GM19240 (cell line): ENCODE measurements at regions not wholly inside any gene's neighbourhood (a gene's known extent, or its start where the extent isn't known, plus 50 kb on each side); places are given as distances from the start of the nearest gene placed in this dataset.

Experiments used
- DNase-seq: peaks from one replicate; pipeline ENCODE4 v3.0.0; 2011; ENCODE audit warnings: low spot score; ENCODE audit not compliant: insufficient read length

DNA sequence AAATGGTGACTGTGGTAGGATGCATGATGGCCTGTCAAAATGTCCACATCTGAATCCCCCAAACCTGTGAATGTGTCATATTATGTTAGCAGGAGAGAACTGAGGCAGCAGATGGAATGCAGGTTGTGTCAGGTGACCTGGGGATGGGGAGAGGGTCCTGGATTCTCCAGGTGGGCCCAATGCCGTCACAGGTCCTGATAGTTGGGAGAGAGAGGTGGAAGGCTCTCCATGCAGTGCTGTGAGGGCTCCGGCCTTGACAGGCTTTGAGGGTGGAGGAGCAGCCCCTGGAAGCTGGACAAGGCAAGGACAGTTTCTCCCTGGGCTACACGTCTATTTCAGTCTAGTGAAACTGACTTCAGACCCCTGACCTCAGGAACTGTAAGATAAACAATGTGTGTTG lies 330.9 kb upstream of the ZNF32 start:
- no peak for DNase-seq

- DNase-seq, result no peak
Observed at GRCh38 chr10:43978936-43979335, 330.3 kb upstream of the ZNF32 start.

- DNase-seq, result no peak
Observed at GRCh38 chr10:43978091-43978490, 329.4 kb upstream of the ZNF32 start.

- no peak for DNase-seq
Observed at GRCh38 chr10:43976292-43976691, 327.6 kb upstream of the ZNF32 start.

- DNase-seq, result no peak
Observed at GRCh38 chr10:43973801-43974200, 325.1 kb upstream of the ZNF32 start.

- no peak for DNase-seq
Observed at GRCh38 chr10:43972976-43973647, 324.4 kb upstream of the ZNF32 start.

DNA sequence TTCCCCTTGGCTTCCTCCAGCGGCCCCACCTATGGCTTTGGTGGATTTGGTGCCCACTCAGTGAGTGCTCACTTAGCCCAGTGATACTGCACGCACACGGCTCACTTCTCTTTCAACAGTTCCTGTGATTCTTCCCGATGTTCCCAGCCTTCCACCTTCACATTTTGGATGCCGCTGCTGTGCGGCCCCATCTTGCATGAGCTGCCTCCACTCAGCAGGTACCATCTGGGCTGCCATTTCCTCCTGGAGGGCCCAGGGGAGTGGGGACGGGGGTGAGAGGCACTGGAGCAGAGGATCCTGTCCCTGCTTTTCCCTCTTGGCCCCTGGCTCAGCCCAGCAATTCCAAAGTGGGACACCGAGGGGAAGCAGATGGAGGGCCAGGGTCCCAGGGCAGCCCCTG lies 323.3 kb upstream of the ZNF32 start:
- DNase-seq, result no peak

GRCh38 chr10:43971306-43971705 lies 322.6 kb upstream of the ZNF32 start:
- no peak for DNase-seq

DNA sequence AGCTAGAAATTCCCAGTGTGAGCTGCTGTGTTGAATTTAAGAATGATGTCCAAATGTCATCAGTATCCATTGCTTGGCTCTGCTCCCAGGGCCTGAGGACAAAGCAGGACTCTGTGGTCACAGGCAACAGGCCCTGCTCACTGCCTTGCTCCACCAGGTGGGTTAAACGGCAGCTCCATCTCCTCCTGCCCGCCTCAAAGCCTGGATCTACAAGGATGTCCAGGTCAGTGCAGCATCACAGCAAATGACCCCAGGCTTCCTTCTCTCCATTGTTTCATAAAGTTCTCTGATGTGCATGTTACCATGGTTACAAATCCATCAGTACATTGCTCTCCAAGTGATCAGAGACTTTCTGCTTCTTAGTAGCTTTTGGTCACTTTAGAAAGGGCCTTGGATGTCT lies 322.0 kb upstream of the ZNF32 start:
- no peak for DNase-seq

DNA sequence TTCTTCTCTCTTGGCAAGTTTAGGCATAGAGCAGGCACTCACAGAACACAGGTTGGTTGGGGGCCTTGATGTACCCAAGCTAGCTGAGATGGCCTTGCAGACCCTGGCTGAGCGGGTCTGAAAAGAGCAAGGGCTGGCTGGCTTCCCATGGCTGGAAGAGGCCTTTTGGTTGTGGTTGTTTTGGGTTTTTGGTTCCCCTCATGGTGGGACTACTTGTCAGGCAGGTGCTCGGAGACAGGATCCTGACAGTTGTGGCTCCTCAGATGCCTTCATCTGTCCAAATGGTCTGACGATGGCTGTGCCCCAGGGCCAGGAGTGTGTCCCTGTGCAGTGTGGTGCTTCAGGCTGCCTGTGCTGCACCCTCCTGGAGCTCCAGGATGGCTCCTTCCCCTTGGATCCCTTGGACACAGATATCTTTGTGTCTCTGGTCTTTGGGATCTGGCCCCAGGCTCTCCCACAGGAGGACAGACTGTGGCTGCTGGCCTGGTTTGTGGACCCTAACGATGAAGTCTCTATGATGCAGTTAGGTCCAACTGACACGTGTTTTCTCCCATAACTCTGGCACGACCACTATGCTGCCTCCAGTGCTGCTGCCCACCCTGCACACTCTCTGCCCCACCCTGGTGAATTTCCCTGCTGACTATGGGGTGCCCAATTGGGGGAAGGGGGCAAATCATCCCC lies 321.5 kb upstream of the ZNF32 start:
- DNase-seq, result no peak

DNA sequence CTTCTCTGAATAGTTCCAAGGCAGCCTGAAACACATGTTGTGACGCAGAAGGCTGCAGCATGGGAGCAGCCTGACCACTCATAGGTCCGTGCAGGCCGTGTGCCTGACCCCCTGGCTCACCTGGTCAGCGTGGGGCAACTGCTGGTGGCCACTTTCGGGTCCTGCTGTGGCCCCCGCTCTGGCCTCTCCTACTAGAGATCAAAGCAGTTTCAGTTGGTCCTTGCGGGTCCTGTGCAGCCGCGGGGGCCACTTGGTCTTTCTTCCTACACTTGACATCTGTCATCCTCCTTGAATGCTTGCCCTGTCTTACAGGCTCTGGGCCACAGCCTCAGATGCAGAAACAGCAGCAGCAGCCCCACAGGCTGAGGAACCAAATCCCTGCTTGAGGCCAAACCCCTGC lies 320.8 kb upstream of the ZNF32 start:
- no peak for DNase-seq

- DNase-seq, result no peak
Observed at GRCh38 chr10:43968961-43969360, 320.3 kb upstream of the ZNF32 start.

GRCh38 chr10:43968076-43968475 lies 319.4 kb upstream of the ZNF32 start:
- DNase-seq, result no peak

DNA sequence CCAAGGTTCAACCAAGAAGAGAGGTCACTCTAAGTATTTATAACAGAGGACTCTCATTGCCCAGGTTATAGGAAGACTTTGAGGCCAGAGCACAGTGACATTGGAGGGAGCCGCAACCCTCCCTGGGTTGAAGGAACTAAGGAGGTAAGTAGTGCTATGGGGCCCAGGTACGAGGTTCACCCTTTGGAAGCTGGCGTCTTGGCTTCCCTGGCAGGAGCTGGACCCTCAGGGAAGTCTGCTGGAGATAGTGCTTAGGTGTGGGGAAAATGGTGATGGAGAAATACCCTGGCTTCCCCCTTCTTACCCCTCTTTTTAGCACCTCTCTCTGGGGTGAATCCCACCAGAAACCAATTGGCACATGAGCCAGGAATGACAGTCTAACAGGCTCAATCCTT lies 317.9 kb upstream of the ZNF32 start:
- DNase-seq, result no peak

- DNase-seq, result no peak
Observed at GRCh38 chr10:43965918-43966570, 317.4 kb upstream of the ZNF32 start.

- DNase-seq, result no peak
Observed at GRCh38 chr10:43965033-43965917, 316.6 kb upstream of the ZNF32 start.

GRCh38 chr10:43964486-43964885 lies 315.8 kb upstream of the ZNF32 start:
- no peak for DNase-seq

GRCh38 chr10:43963793-43964425 lies 315.2 kb upstream of the ZNF32 start:
- DNase-seq, result no peak

DNA sequence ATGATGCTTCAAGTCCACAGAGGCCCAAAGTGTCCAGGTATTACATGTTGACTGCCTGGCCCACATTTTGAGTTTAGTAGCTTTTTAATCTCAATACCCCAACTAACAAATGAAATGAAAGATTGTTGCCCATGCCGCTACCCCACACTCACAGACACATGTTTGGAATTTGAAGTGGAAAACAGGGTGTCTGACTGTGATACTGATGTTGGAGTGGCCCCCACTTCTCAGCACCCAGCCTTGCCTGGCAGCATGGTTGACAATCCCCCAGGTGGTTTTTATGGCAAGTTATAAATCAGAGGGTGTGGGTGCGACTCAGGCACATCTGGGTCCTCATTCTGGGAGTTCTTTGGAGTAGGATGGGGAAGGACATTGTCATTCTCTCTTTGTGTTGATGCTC lies 314.7 kb upstream of the ZNF32 start:
- DNase-seq, result no peak

GRCh38 chr10:43962346-43963191 lies 313.9 kb upstream of the ZNF32 start:
- DNase-seq, result no peak
